PC-3 (cell line): ENCODE measurements at regions not wholly inside any gene's neighbourhood (a gene's known extent, or its start where the extent isn't known, plus 50 kb on each side); places are given as distances from the start of the nearest gene placed in this dataset.

ENCODE experiments used
- EZH2 ChIP-seq: fragments of 300-600 bp; sonication (generic); IDR thresholded peaks from one replicate; pipeline ENCODE4 v1.6.1; 2017; ENCODE audit warnings: antibody characterized with exemption, mild to moderate bottlenecking, low read length; ENCODE audit not compliant: unreplicated experiment
- EZH2phosphoT487 ChIP-seq: fragments of 300-600 bp; sonication (generic); IDR thresholded peaks from 2 replicates; pipeline ENCODE4 v1.6.1; 2018; ENCODE audit warnings: mild to moderate bottlenecking, antibody characterized with exemption, low read length, borderline replicate concordance
- TF ChIP-seq, protein P1 (sequence below): fragments of 300-600 bp; sonication (generic); conservative IDR thresholded peaks from 2 replicates; pipeline ENCODE4 v1.5.1; 2017; ENCODE audit warnings: antibody characterized with exemption, low read depth, mild to moderate bottlenecking, low read length

DNA sequence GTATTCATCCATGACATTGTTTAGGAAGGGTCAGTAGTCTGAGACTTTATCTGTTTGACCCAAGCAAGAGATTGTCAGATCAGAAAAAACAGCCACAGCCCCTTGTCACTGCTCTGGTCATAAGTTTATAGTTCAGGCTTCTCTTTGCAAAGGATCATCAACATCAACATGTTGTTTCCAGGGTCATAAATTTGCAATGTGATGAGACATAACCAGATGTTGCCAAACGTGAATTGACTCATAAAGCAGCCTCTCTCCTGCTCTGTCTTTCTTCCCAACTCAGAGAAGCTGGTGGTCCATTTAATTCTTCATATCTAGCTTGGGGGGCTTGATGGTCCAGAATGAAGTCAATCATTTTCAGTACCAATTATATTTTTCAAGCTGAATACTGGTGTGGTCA lies 507.2 kb upstream of the PBX1 start:
- TF ChIP-seq, protein P1, sequence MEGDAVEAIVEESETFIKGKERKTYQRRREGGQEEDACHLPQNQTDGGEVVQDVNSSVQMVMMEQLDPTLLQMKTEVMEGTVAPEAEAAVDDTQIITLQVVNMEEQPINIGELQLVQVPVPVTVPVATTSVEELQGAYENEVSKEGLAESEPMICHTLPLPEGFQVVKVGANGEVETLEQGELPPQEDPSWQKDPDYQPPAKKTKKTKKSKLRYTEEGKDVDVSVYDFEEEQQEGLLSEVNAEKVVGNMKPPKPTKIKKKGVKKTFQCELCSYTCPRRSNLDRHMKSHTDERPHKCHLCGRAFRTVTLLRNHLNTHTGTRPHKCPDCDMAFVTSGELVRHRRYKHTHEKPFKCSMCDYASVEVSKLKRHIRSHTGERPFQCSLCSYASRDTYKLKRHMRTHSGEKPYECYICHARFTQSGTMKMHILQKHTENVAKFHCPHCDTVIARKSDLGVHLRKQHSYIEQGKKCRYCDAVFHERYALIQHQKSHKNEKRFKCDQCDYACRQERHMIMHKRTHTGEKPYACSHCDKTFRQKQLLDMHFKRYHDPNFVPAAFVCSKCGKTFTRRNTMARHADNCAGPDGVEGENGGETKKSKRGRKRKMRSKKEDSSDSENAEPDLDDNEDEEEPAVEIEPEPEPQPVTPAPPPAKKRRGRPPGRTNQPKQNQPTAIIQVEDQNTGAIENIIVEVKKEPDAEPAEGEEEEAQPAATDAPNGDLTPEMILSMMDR: no peak
- TF ChIP-seq EZH2phosphoT487 (no peak), EZH2 (no peak)
